GM12872 (cell line): ENCODE measurements at regions not wholly inside any gene's neighbourhood (a gene's known extent, or its start where the extent isn't known, plus 50 kb on each side); places are given as distances from the start of the nearest gene placed in this dataset.

Source experiments
- TF ChIP-seq, protein P1 (sequence below): IDR thresholded peaks from 3 replicates; pipeline ENCODE4 v1.5.1; 2011; ENCODE audit warnings: low read depth, mild to moderate bottlenecking, low read length, moderate library complexity; ENCODE audit not compliant: insufficient read depth

DNA sequence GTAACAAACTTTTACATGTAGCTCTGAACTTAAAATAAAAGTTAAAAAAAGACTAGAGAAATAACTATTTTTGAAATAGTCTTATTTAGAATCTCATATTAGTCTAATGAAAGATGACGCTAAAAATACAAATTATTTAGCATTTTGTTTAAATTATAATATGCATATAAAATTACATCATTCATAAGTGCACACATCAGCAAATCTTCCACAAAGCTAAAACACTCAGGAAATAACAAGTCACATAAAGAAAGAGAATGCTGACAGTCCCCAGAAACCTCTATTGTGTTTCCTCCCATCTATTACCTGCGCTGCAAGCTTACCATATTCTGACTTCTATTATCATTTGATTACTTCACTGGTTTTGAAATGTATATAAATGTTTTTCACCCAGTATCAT is 986.9 kb upstream of the SEMA6A start:
- TF ChIP-seq, protein P1, sequence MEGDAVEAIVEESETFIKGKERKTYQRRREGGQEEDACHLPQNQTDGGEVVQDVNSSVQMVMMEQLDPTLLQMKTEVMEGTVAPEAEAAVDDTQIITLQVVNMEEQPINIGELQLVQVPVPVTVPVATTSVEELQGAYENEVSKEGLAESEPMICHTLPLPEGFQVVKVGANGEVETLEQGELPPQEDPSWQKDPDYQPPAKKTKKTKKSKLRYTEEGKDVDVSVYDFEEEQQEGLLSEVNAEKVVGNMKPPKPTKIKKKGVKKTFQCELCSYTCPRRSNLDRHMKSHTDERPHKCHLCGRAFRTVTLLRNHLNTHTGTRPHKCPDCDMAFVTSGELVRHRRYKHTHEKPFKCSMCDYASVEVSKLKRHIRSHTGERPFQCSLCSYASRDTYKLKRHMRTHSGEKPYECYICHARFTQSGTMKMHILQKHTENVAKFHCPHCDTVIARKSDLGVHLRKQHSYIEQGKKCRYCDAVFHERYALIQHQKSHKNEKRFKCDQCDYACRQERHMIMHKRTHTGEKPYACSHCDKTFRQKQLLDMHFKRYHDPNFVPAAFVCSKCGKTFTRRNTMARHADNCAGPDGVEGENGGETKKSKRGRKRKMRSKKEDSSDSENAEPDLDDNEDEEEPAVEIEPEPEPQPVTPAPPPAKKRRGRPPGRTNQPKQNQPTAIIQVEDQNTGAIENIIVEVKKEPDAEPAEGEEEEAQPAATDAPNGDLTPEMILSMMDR: no peak

DNA sequence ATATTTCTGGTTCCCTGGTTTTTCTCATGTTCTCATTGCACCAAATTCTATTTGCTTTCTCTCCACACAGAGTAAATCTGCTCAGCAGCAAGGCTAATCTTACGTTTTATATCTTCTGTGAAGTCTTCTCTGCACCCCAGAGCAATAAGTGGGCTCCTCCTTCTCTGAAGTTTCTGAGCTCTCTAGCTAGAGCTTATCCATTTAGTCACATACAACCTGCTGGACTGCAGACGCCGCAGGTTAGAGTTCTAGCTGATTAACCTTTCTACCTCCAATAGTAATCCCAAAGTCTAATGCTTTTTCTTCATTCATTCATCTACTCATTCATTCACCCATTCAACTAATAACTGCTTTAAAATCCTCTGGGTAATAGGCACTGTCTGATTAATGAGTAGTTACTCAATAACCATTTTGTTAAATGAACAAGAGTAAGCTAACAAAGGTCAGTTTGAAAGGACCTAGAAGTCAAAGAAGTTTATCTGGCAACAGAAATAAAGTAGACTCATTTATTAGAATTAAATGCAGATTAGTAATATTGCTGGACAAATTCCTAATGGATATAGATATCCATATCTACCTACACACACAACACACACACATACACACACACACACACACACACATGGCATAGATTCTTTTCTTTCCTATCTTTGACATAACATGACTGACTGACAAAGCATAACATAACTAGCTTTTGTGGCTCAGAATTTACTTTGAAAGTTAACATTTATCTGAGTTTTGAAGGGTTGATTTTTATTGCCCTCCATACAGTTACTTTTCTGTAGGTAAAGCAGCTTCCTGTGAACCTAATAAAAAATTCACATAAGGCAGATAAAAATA is 984.6 kb upstream of the SEMA6A start:
- TF ChIP-seq, protein P1: no peak

- TF ChIP-seq, protein P1: no peak
Observed at GRCh38 chr5:117551236-117551635, 976.6 kb upstream of the SEMA6A start.

GRCh38 chr5:117547192-117547591 is 972.6 kb upstream of the SEMA6A start:
- TF ChIP-seq, protein P1: no peak

DNA sequence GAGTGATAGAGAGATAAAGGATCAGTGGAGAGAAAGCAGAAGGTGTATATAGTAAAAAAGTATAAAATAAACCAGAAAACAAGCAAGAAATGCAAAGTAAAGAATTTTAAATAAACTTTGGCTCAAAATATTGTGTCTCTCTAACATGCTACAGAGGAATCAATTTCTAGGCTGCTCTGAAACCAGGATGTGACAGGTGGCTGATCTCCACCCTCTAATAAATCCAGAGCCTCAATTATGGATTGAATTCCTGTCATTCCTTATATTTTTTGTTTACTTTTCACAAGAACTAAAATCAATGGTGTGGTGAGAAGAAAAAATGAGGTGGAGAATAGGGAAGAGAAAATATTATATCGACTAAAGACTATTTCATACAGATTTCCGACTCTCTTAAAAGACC is 965.1 kb upstream of the SEMA6A start:
- TF ChIP-seq, protein P1: no peak

DNA sequence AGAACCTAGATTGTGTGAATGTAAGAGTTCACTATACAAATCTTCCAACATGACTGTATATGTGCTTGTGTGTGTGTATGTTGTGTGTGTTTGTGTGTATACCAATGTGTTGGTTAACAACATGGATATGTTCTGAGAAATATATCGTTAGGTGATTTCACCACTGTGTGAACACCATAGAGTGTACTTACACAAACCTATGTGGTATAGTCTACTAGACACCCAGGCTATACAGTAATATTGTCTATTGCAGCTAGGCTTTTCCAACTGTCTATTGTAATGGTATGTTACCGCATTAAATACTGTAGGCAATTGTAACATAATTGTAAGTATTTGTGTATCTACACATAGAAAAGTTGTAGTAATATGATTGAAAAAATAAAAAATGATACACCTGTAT is 959.2 kb upstream of the SEMA6A start:
- TF ChIP-seq, protein P1: no peak

GRCh38 chr5:117519957-117520500 is 945.4 kb upstream of the SEMA6A start:
- TF ChIP-seq, protein P1: no peak
